ENCODE measurements at regions not wholly inside any gene's neighbourhood (a gene's known extent, or its start where the extent isn't known, plus 50 kb on each side); places are given as distances from the start of the nearest gene placed in this dataset.

GRCh38 chr2:19776941-19777514, 124.8 kb downstream of the TTC32 start:
- TF ChIP-seq CTCF (IDR thresholded peaks at IDR 0.05; ENCODE audit: low read depth, low read length, poor library complexity, severe bottlenecking) (no peak), EZH2phosphoT487 (IDR thresholded peaks at IDR 0.05; ENCODE audit: borderline replicate concordance, low read length) (no peak)

Measured in DOHH2 (cell line).